DMS153 treated with DMSO at 0.1 percent for 48 hours (cell line): ENCODE measurements at regions not wholly inside any gene's neighbourhood (a gene's known extent, or its start where the extent isn't known, plus 50 kb on each side); places are given as distances from the start of the nearest gene placed in this dataset.
A peak's percentile ranks its signal among the peaks of the same experiment; 100 is the strongest.
"Not testable (repeated sequence)": the region's sequence is repeated elsewhere in the genome, so short reads cannot be mapped to it uniquely, and the experiment has no call there.

ENCODE experiments used
- DNase-seq: peaks from one replicate; lab custom pipeline; 2025; ENCODE audit not compliant: unreplicated experiment; lab: John Stamatoyannopoulos, UW

DNA sequence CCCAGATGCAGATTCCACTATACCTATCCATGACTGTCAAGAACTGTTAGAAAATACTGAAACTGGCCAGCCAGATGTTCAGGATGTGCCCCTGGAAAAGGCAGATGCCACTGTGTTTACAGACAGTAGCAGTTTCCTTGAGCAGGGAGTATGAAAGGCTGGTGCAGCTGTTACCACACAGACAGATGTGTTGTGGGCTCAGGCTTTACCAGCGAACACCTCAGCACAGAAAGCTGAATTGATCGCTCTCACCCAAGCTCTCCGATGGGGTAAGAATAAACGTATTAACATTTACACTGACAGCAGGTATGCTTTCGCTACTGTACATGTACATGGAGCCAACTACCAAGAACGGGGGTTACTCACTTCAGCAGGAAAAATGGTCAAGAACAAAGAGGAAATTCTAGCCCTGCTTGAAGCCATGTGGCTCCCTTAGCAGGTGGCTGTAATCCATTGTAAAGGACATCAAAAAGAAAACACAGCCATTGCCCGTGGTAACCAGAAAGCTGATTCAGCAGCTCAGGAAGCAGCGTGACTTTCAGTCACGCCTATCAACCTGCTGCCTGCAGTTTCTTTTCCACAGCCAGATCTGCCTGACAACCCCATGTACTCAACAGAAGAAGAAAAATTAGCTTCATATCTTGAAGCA is 459.7 kb upstream of the HTR1E start:
- peak; percentile 25 for DNase-seq

DNA sequence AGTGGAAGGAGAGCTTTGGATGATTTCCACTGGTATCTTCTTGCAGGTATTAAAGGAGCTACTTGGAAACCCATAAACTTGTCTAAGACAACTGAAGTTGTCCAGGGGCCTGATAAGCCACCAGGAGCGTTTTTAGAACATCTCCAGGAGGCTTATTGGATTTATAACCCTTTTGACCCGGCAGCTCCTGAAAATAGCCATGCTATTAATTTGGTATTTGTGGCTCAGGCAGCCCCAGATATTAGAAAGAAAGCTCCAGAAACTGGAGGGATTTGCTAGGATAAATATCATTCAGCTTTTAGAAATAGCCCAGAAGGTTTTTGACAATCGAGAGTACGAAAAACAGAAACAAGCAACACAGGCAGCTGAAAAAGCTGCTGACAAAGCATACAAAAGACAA is 461.0 kb upstream of the HTR1E start:
- DNase-seq, result no peak

GRCh38 chr6:86474081-86474480 is 463.2 kb upstream of the HTR1E start:
- no peak for DNase-seq

GRCh38 chr6:86471791-86472190 is 465.5 kb upstream of the HTR1E start:
- DNase-seq, result no peak

- no peak for DNase-seq
Observed at GRCh38 chr6:86459978-86460377, 477.4 kb upstream of the HTR1E start.

DNA sequence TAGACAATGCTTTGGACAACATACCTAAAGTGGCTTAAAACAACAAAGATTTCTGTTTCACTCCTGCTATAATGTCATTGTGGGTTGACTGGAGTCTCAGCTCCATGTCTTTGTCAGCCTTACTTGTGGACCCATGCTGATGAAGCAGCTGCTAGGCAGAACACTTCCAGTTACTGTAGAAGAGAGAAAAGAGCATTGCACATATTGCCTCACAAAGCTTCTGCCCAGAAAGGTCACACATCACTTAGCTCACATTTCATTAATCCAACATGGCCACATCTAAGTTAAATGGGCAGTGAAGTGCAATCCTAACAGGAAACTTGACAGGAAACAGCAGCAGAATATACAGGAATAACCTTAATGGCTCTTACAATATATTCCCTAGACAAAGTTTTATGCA is 480.5 kb upstream of the HTR1E start:
- DNase-seq, result no peak

DNA sequence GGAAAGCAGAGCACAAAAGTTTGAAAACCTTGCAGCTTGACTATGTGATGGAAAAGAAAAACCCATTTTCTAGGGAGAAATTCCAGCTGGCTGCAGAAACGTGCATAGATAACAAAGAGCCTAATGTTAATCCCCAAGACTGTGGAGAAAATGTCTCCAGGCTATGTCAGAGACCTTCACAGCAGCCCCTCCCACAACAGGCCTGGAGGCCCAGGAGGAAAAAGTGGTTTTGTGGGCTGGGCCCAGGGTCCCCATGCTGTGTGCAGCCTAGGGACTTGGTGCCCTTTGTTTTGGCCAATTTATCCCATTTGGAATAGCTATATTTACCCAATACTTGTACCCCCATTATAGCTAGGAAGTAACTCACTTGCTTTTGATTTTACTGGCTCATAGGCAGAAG is 484.1 kb upstream of the HTR1E start:
- DNase-seq, result no peak

- no peak for DNase-seq
Observed at GRCh38 chr6:86448398-86448797, 488.9 kb upstream of the HTR1E start.

- no peak for DNase-seq
Observed at GRCh38 chr6:86440608-86441007, 496.7 kb upstream of the HTR1E start.

- DNase-seq, result no peak
Observed at GRCh38 chr6:86423571-86423970, 513.8 kb upstream of the HTR1E start.

GRCh38 chr6:86412057-86412456 is 525.3 kb upstream of the HTR1E start:
- no peak for DNase-seq

- no peak for DNase-seq
Observed at GRCh38 chr6:86407128-86407527, 530.2 kb upstream of the HTR1E start.

GRCh38 chr6:86392850-86393249 is 544.5 kb upstream of the HTR1E start:
- DNase-seq, result not testable (repeated sequence)

DNA sequence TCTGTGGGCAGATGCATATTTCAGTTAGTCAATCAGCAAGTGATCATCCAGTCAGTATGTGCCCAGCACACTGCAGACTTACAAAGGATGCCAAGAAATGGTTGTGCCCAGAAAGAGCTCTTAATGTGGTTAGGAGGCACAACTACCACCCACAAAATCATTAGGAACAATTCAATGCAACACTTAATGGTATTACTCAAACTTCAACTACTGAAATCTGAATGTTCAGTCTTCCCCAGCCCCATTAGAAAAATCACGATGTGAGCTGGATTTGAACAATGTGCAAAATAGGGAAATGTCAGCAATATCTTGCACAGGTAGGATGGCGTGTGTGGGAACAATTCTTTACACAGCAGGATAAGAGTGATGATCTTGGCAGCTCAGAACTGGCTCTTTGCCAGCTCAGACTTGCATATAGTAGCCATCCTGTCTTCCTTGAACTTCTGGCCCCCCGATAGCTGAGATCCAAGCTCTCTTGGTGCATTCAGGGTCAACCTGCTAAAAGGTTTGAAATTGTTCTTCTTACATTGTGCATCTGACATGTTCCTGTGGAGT is 556.7 kb upstream of the HTR1E start:
- DNase-seq, result no peak

DNA sequence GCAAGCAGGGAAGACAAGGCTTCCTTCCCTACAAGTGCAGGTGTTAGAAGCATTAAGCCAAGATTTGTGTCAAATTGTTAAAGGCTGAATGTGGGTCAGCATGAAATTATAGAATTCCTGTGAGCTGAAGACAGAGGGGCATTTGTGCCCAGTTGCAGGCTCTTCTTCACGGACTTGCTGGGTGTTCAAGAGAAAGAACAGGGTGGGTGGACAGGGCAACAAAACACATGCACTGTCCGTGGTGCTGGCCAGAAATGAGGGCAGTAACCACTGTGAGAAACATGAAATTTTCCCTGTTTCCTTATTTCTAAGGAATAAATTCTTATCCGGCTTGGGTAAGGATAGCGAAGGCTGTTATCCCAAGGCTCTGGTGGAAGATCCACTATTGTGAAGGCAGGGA is 579.5 kb upstream of the HTR1E start:
- DNase-seq, result no peak

DNA sequence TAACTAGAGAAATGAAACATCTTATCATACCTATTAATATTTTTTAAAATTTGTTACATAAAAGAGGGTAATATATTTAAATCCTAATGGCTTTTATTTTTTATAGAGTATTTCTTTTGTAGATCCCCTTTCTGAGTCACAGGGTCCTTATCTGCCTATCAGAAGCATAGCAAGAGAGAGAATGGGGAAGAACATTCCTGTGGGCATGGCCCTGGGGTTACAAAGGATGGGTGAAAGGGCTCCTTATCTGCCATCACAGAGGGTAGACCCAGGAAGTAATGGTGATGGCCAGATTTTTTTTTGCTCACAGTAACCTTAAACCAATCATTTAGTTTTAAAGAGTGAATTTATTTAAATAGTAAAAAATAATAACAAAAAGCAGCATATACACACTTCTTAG is 582.1 kb upstream of the HTR1E start:
- no peak for DNase-seq

DNA sequence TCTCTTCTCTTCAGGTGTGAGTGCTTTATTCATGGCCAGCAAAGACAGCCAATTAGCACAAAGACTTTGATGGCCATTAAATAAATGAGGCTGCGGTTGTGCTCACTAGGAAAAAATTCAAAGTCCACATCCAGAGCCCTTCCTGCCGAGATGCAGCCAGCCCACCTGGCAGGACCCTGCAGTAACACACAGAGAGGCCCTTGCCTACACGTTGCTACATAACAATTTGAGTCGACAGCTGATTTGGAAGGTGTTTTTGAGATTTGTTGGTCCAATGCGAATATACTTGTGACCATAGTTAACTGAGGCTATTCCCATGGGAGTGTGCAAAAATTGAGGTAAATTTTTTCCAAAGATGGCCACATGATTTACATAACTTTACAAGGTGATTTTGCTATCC is 605.4 kb upstream of the HTR1E start:
- DNase-seq, result no peak

GRCh38 chr6:86331265-86331840 is 606.0 kb upstream of the HTR1E start:
- DNase-seq, result no peak

DNA sequence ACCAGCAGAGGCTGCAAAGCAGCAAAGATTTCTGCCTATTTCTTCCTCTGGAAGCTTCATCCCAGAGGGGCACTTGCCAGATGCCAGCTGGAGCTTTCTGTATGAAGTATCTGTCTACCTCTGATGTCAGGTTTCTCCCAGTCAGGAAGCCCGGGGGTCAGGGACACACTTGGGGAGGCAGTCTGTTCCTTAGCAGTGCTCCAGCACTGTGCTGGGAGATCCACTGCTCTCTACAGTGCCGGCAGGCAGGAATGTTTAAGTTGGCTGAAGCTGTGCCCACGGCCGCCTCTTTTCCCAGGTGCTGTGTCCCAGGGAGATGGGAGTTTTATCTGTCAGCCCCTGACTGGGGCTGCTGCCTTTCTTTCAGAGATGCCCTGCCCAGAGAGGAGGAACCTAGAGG is 631.1 kb upstream of the HTR1E start:
- DNase-seq, result no peak

- no peak for DNase-seq
Observed at GRCh38 chr6:86285876-86286275, 643.2 kb upstream of the SYNCRIP start.

GRCh38 chr6:86284809-86285480 is 642.3 kb upstream of the SYNCRIP start:
- DNase-seq, result not testable (repeated sequence)

DNA sequence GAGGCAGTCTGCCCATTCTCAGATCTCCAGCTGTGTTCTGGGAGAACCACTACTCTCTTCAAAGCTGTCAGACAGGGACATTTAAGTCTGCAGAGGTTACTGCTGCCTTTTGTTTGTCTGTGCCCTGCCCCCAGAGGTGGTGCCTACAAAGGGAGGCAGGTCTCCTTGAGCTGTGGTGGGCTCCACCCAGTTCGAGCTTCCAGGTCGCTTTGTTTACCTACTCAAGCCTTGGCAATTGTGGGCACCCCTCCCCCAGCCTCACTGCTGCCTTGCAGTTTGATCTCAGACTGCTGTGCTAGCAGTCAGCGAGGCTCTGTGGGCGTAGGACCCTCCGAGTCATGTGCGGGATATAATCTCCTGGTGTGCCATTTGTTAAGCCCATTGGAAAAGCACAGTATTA is 640.9 kb upstream of the SYNCRIP start:
- not testable (repeated sequence) for DNase-seq
